H9 (cell line): ENCODE measurements at regions not wholly inside any gene's neighbourhood (a gene's known extent, or its start where the extent isn't known, plus 50 kb on each side); places are given as distances from the start of the nearest gene placed in this dataset.

Experiments
- DNase-seq: peaks from one replicate; pipeline ENCODE4 v3.0.0-alpha.2; 2017
- H2AFZ ChIP-seq: one replicate; pipeline ENCODE4 v1.6.1; 2013; ENCODE audit warnings: mild to moderate bottlenecking, low read length, control low read depth, moderate library complexity
- H2AK5ac ChIP-seq: 2 replicates; pipeline ENCODE4 v1.6.1; 2013; ENCODE audit warnings: low read length, control low read depth, mixed read lengths; ENCODE audit not compliant: insufficient read length
- H2BK120ac ChIP-seq: one replicate; pipeline ENCODE4 v1.6.1; 2013; ENCODE audit warnings: low read depth, mild to moderate bottlenecking, low read length, control low read depth, inconsistent platforms; ENCODE audit not compliant: poor library complexity, severe bottlenecking
- H2BK12ac ChIP-seq: 2 replicates; pipeline ENCODE4 v1.6.1; 2013; ENCODE audit warnings: low read length, control low read depth, mixed read lengths, low read depth; ENCODE audit not compliant: insufficient read length
- H2BK15ac ChIP-seq: 2 replicates; pipeline ENCODE4 v1.6.1; 2013; ENCODE audit warnings: low read depth, low read length, control low read depth
- H2BK20ac ChIP-seq: one replicate; pipeline ENCODE4 v1.6.1; 2013; ENCODE audit warnings: low read depth, mild to moderate bottlenecking, low read length, control low read depth, inconsistent platforms; ENCODE audit not compliant: poor library complexity, severe bottlenecking
- H2BK5ac ChIP-seq: 2 replicates; pipeline ENCODE4 v1.6.1; 2013; ENCODE audit warnings: low read length, control low read depth, mixed read lengths; ENCODE audit not compliant: insufficient read length
- H3K14ac ChIP-seq: 2 replicates; pipeline ENCODE4 v1.6.1; 2013; ENCODE audit warnings: low read length, control low read depth; ENCODE audit not compliant: insufficient read depth
- H3K18ac ChIP-seq: 2 replicates; pipeline ENCODE4 v1.6.1; 2013; ENCODE audit warnings: low read depth, mild to moderate bottlenecking, mixed read lengths, low read length, control low read depth; ENCODE audit not compliant: insufficient read length
- H3K23ac ChIP-seq: 2 replicates; pipeline ENCODE4 v1.6.1; 2013; ENCODE audit warnings: low read length, control low read depth, mixed read lengths, low read depth; ENCODE audit not compliant: insufficient read length
- H3K23me2 ChIP-seq: 2 replicates; pipeline ENCODE4 v1.6.1; 2013; ENCODE audit warnings: low read depth, mild to moderate bottlenecking, mixed read lengths, low read length, control low read depth; ENCODE audit not compliant: insufficient read length, poor library complexity, severe bottlenecking
- H3K27ac ChIP-seq: 2 replicates; pipeline ENCODE4 v1.5.1; 2013; ENCODE audit warnings: low read length, control low read depth, mixed read lengths, low read depth; ENCODE audit not compliant: insufficient read length
- H3K27me3 ChIP-seq: 2 replicates; pipeline ENCODE4 v1.6.1; 2013; ENCODE audit warnings: low read length, control low read depth, inconsistent platforms; ENCODE audit not compliant: insufficient read depth
- H3K4ac ChIP-seq: 2 replicates; pipeline ENCODE4 v1.6.1; 2013; ENCODE audit warnings: low read depth, mild to moderate bottlenecking, control low read depth, inconsistent platforms, low read length, moderate library complexity
- H3K4me1 ChIP-seq: 2 replicates; pipeline ENCODE4 v1.6.1; 2013; ENCODE audit warnings: low read length, control low read depth, inconsistent platforms; ENCODE audit not compliant: insufficient read depth
- H3K4me2 ChIP-seq: 2 replicates; pipeline ENCODE4 v1.6.1; 2013; ENCODE audit warnings: low read length, control low read depth, mixed read lengths; ENCODE audit not compliant: insufficient read length, insufficient read depth
- H3K56ac ChIP-seq: 2 replicates; pipeline ENCODE4 v1.6.1; 2013; ENCODE audit warnings: low read depth, mild to moderate bottlenecking, mixed read lengths, low read length, control low read depth; ENCODE audit not compliant: insufficient read length
- H3K79me1 ChIP-seq: 2 replicates; pipeline ENCODE4 v1.6.1; 2013; ENCODE audit warnings: low read depth, mild to moderate bottlenecking, moderate library complexity, low read length, control low read depth, inconsistent platforms; ENCODE audit not compliant: insufficient read depth, poor library complexity, severe bottlenecking
- H3K79me2 ChIP-seq: 2 replicates; pipeline ENCODE4 v1.6.1; 2013; ENCODE audit warnings: low read length, control low read depth, inconsistent platforms; ENCODE audit not compliant: insufficient read depth
- H3K9ac ChIP-seq: 2 replicates; pipeline ENCODE4 v1.6.1; 2013; ENCODE audit warnings: low read length, control low read depth, mixed read lengths; ENCODE audit not compliant: insufficient read length; ENCODE audit errors: extremely low read depth
- H3K9me3 ChIP-seq: one replicate; pipeline ENCODE4 v1.6.1; 2013; ENCODE audit warnings: low read depth, low read length, inconsistent platforms; ENCODE audit not compliant: control insufficient read depth
- H3T11ph ChIP-seq: one replicate; pipeline ENCODE4 v1.6.1; 2013; ENCODE audit warnings: mild to moderate bottlenecking, low read length, control low read depth, inconsistent platforms
- H4K20me1 ChIP-seq: one replicate; pipeline ENCODE4 v1.6.1; 2013; ENCODE audit not compliant: control insufficient read depth, insufficient read length, insufficient read depth
- H4K5ac ChIP-seq: 2 replicates; pipeline ENCODE4 v1.6.1; 2013; ENCODE audit warnings: low read depth, mild to moderate bottlenecking, mixed read lengths, low read length, control low read depth; ENCODE audit not compliant: insufficient read length
- H4K8ac ChIP-seq: replicated peaks from 2 replicates; pipeline ENCODE4 v1.6.1; 2013; ENCODE audit warnings: low read length, control low read depth, mixed read lengths, low read depth; ENCODE audit not compliant: insufficient read length
- H4K91ac ChIP-seq: 2 replicates; pipeline ENCODE4 v1.6.1; 2013; ENCODE audit warnings: low read depth, mild to moderate bottlenecking, moderate library complexity, mixed read lengths, low read length, control low read depth; ENCODE audit not compliant: insufficient read length
- H3K27ac Mint-ChIP-seq, 3 experiments: 2 replicates in 2 of 3; 3 replicates in 1 of 3; pipeline ENCODE4 v1.8.0; 2020 to 2021; ENCODE audit warnings: mixed read lengths in 3 of 3, mild to moderate bottlenecking in 1 of 3, moderate library complexity in 1 of 3
- H3K27me3 Mint-ChIP-seq: 2 replicates; pipeline ENCODE4 v1.8.0; 2021; ENCODE audit warnings: low read depth, mild to moderate bottlenecking, moderate library complexity, mixed read lengths
- H3K36me3 Mint-ChIP-seq, 3 experiments: 2 replicates in 2 of 3; 3 replicates in 1 of 3; pipeline ENCODE4 v1.8.0; 2020 to 2021; ENCODE audit warnings: low read depth in 3 of 3, mixed read lengths in 3 of 3; ENCODE audit not compliant: insufficient read depth in 1 of 3
- H3K4me1 Mint-ChIP-seq, 2 experiments: 2 replicates each; pipeline ENCODE4 v1.8.0; 2020; ENCODE audit warnings: mixed read lengths in 2 of 2
- H3K4me3 Mint-ChIP-seq, 2 experiments: 2 replicates in 1 of 2; 3 replicates in 1 of 2; pipeline ENCODE4 v1.8.0; 2020 to 2021; ENCODE audit warnings: mild to moderate bottlenecking in 2 of 2, mixed read lengths in 2 of 2, moderate library complexity in 1 of 2
- H3K9me3 Mint-ChIP-seq, 2 experiments: 2 replicates in 1 of 2; 3 replicates in 1 of 2; pipeline ENCODE4 v1.8.0; 2020; ENCODE audit warnings: mild to moderate bottlenecking in 2 of 2, mixed read lengths in 2 of 2, moderate library complexity in 1 of 2
- WGBS: extraction: QIAGEN DNeasy Blood & Tissue Kit; methylation state at CpG from one replicate; pipeline ENCODE4 v1.1.7; 2013; ENCODE audit warnings: missing lambda C conversion rate, low lambda C conversion rate, mixed read lengths; ENCODE audit not compliant: insufficient read length; ENCODE audit errors: extremely low coverage; 5-methylcytosine and 5-hydroxymethylcytosine counted together
- TF ChIP-seq, protein P1 (sequence below): fragments of 200-600 bp; sonication (generic); conservative IDR thresholded peaks from 3 replicates; pipeline ENCODE4 v1.8.0; 2021; ENCODE audit warnings: antibody characterized with exemption, mild to moderate bottlenecking

DNA sequence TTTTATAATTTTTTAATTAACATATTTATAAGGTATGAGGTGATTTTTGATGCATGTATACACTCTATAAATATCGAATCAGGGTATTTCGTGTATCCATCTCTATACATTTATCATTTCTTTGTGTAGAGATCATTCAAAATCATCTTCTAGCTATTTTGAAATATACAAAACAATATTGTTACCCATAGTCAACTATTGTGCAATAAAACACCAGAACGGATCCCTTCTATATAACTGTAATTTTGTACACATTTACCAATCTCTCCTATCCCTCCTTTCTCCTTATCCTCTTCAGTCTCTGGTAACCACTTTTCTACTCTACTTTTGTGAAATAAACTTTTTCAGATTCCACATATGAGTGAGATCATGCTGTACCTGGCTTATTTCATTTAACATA, 1459.6 kb downstream of the MRPL39 start:
- H3K4me1 Mint-ChIP-seq: no peaks in the 10 kb centered on the region
- no peak overlapping the region for H3K27ac ChIP-seq
- peaks cover 0 to 3% (median 0%) of the 10 kb centered on the region in 3 experiments; a peak in 1 of 7 replicates for H3K36me3 Mint-ChIP-seq
- no peaks in the 10 kb centered on the region for H3K27me3 ChIP-seq
- no peak for DNase-seq
- no peak overlapping the region for H3K56ac ChIP-seq
- no peak overlapping the region for H4K91ac ChIP-seq
- no peak overlapping the region for H3K23ac ChIP-seq
- H3K79me2 ChIP-seq: no peaks in the 10 kb centered on the region
- no peak overlapping the region for H3T11ph ChIP-seq
- H2AFZ ChIP-seq: no peak overlapping the region
- H3K79me1 ChIP-seq: no peaks in the 10 kb centered on the region
- no peak overlapping the region for H2BK5ac ChIP-seq
- no peak overlapping the region for H2BK20ac ChIP-seq
- H3K9ac ChIP-seq: no peak overlapping the region
- no peak overlapping the region for H3K4me3 Mint-ChIP-seq
- no peaks in the 10 kb centered on the region for H3K4me1 ChIP-seq
- H2BK120ac ChIP-seq: no peak overlapping the region
- WGBS: no CpG with 5 or more reads among the region's 3 CpGs
- no peak overlapping the region for H4K8ac ChIP-seq
- H3K27ac Mint-ChIP-seq: no peak overlapping the region
- no peaks in the 10 kb centered on the region for H3K27me3 Mint-ChIP-seq
- no peak overlapping the region for H2AK5ac ChIP-seq
- no peak overlapping the region for H3K4ac ChIP-seq
- TF ChIP-seq, protein P1, sequence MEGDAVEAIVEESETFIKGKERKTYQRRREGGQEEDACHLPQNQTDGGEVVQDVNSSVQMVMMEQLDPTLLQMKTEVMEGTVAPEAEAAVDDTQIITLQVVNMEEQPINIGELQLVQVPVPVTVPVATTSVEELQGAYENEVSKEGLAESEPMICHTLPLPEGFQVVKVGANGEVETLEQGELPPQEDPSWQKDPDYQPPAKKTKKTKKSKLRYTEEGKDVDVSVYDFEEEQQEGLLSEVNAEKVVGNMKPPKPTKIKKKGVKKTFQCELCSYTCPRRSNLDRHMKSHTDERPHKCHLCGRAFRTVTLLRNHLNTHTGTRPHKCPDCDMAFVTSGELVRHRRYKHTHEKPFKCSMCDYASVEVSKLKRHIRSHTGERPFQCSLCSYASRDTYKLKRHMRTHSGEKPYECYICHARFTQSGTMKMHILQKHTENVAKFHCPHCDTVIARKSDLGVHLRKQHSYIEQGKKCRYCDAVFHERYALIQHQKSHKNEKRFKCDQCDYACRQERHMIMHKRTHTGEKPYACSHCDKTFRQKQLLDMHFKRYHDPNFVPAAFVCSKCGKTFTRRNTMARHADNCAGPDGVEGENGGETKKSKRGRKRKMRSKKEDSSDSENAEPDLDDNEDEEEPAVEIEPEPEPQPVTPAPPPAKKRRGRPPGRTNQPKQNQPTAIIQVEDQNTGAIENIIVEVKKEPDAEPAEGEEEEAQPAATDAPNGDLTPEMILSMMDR: no peak
- H3K14ac ChIP-seq: no peak overlapping the region
- no peaks in the 10 kb centered on the region for H3K23me2 ChIP-seq
- H3K4me2 ChIP-seq: no peak overlapping the region
- H4K20me1 ChIP-seq: no peaks in the 10 kb centered on the region
- H2BK15ac ChIP-seq: no peak overlapping the region
- no peak overlapping the region for H2BK12ac ChIP-seq
- H3K18ac ChIP-seq: no peak overlapping the region
- H3K9me3 Mint-ChIP-seq: peaks cover 23 to 27% of the 10 kb centered on the region in 2 experiments
- no peaks in the 10 kb centered on the region for H3K9me3 ChIP-seq
- H4K5ac ChIP-seq: no peak overlapping the region
